K562 (cell line): ENCODE measurements at regions not wholly inside any gene's neighbourhood (a gene's known extent, or its start where the extent isn't known, plus 50 kb on each side); places are given as distances from the start of the nearest gene placed in this dataset.

Source experiments
- ATAC-seq: fragments of 200-7000 bp; cut with Tn5 transposase; 3 replicates; pipeline ENCODE4 v1.9.1; 2020; ENCODE audit warnings: moderate library complexity
- BruUV-seq: library from RNA; stranded (reverse); fragments of 400-500 nt; replicated peaks from 2 replicates; lab custom pipeline; 2021; lab: Mats Ljungman, UMichigan
- CTCF ChIA-PET: fragments of 300-600 bp; formaldehyde crosslinking; extraction: SDS; loops from one replicate; lab custom pipeline; 2021; ENCODE audit warnings: low intra/inter-chr PET ratio; lab: Yijun Ruan, JAX
- POLR2A ChIA-PET: fragments of 300-600, 350-650 bp; sonication (Branson Sonifier 250); formaldehyde crosslinking; extraction: SDS; loops from one replicate; lab custom pipeline; 2021; ENCODE audit warnings: antibody characterized with exemption, inconsistent platforms; lab: Yijun Ruan, JAX
- DNase-seq, 4 experiments: peaks; one replicate each; pipeline versions ENCODE4 v3.0.0 to v3.0.0-alpha.2; 2011 to 2018; ENCODE audit warnings: low spot score in 3 of 4, mixed read lengths in 3 of 4; ENCODE audit errors: extremely low read depth in 1 of 4
- FAIRE-seq: peaks from 2 replicates; lab custom pipeline; 2011; peaks lifted over from hg19 to GRCh38; lab: Jason Lieb, UNC
- H2AFZ ChIP-seq: 2 replicates; pipeline ENCODE4 v1.6.0; 2011; ENCODE audit warnings: low read depth, low read length, control low read depth, inconsistent platforms
- H3K27ac ChIP-seq: fragments of 200-600 bp; 3 replicates; pipeline ENCODE4 v1.8.0; 2011; ENCODE audit warnings: low read depth, mild to moderate bottlenecking, control low read depth, inconsistent platforms, low read length, moderate library complexity, mixed read lengths; ENCODE audit errors: extremely low read depth
- H3K27me3 ChIP-seq, 2 experiments: fragments of 300-600 bp in 1 of 2; 2 replicates in 1 of 2; 3 replicates in 1 of 2; pipeline versions ENCODE4 v1.6.0 to v1.8.0; 2011; ENCODE audit warnings: inconsistent platforms in 2 of 2, low read length in 2 of 2, mild to moderate bottlenecking in 1 of 2, mixed read lengths in 1 of 2, moderate library complexity in 1 of 2; ENCODE audit not compliant: control insufficient read depth in 2 of 2, insufficient read depth in 2 of 2
- H3K36me3 ChIP-seq: fragments of 300-600 bp; 3 replicates; pipeline ENCODE4 v1.8.0; 2011; ENCODE audit warnings: mild to moderate bottlenecking, low read length, inconsistent platforms; ENCODE audit not compliant: control insufficient read depth, insufficient read depth
- H3K4me1 ChIP-seq, 2 experiments: fragments of 200-600 bp in 1 of 2; replicated peaks in 1 of 2; 2 replicates in 1 of 2; 3 replicates in 1 of 2; pipeline versions ENCODE4 v1.5.1 to v1.8.0; 2011; ENCODE audit warnings: inconsistent platforms in 2 of 2, low read length in 2 of 2, mild to moderate bottlenecking in 1 of 2, mixed read lengths in 1 of 2, moderate library complexity in 1 of 2; ENCODE audit not compliant: control insufficient read depth in 2 of 2, insufficient read depth in 2 of 2
- H3K4me2 ChIP-seq: 2 replicates; pipeline ENCODE4 v1.6.1; 2011; ENCODE audit warnings: low read length, control low read depth, inconsistent platforms, mixed read lengths; ENCODE audit not compliant: insufficient read depth
- H3K4me3 ChIP-seq: fragments of 200-600 bp; sonication (generic), shearing (Covaris generic); 2 replicates; pipeline ENCODE4 v1.5.1; 2016; ENCODE audit warnings: control low read depth, inconsistent platforms
- H3K79me2 ChIP-seq: fragments of 200-600 bp; 3 replicates; pipeline ENCODE4 v1.8.0; 2011; ENCODE audit warnings: low read length, inconsistent platforms; ENCODE audit not compliant: control insufficient read depth, insufficient read depth
- H3K9ac ChIP-seq, 2 experiments: 2 replicates each; pipeline versions ENCODE4 v1.6.0 to v1.6.1; 2011; ENCODE audit warnings: low read depth in 2 of 2, low read length in 2 of 2, control low read depth in 1 of 2, inconsistent platforms in 1 of 2, mild to moderate bottlenecking in 1 of 2, mixed read lengths in 1 of 2; ENCODE audit not compliant: insufficient read depth in 1 of 2
- H3K9me1 ChIP-seq: one replicate; pipeline ENCODE4 v1.6.0; 2011; ENCODE audit warnings: inconsistent platforms, mild to moderate bottlenecking, low read length, moderate library complexity; ENCODE audit not compliant: control insufficient read depth, insufficient read depth
- H3K9me3 ChIP-seq: replicated peaks from 2 replicates; pipeline ENCODE4 v1.5.1; 2011; ENCODE audit warnings: low read depth, low read length, inconsistent platforms; ENCODE audit not compliant: control insufficient read depth, insufficient read depth
- H4K20me1 ChIP-seq: replicated peaks from 2 replicates; pipeline ENCODE4 v1.6.1; 2011; ENCODE audit warnings: low read length, inconsistent platforms, mixed read lengths; ENCODE audit not compliant: control insufficient read depth, insufficient read depth
- CTCF ChIP-seq, 3 experiments: IDR thresholded peaks in 2 of 3; conservative IDR thresholded peaks in 1 of 3; 2 replicates each; pipeline ENCODE4 v1.5.1; 2011 to 2012; ENCODE audit warnings: low read length in 3 of 3, mild to moderate bottlenecking in 3 of 3, control low read depth in 2 of 3, improper control_type of control experiment in 1 of 3, inconsistent platforms in 1 of 3, low read depth in 1 of 3, mixed read lengths in 1 of 3, moderate library complexity in 1 of 3; ENCODE audit not compliant: insufficient read depth in 2 of 3
- HNRNPH1 ChIP-seq: fragments of 200-400 bp; formaldehyde crosslinking; optimal IDR thresholded peaks from 2 replicates; pipeline ENCODE3; 2017; ENCODE audit warnings: low read depth, mild to moderate bottlenecking, low read length, moderate library complexity
- MBD2 ChIP-seq: sonication (generic); IDR thresholded peaks from 2 replicates; pipeline ENCODE4 v1.6.1; 2016; ENCODE audit warnings: low read depth, borderline replicate concordance
- NFIC ChIP-seq: fragments of 450-650 bp; IDR thresholded peaks from 2 replicates; pipeline ENCODE4 v1.6.1; 2017; ENCODE audit warnings: mild to moderate bottlenecking, inconsistent platforms
- STAT5A ChIP-seq: IDR thresholded peaks from 2 replicates; pipeline ENCODE4 v1.6.1; 2012; ENCODE audit warnings: low read length, inconsistent platforms, borderline replicate concordance
- WGBS: fragments of 100-300 bp; shearing (Covaris generic); methylation state at CpG from one replicate; pipeline ENCODE4 v1.1.6; 2016; ENCODE audit warnings: low coverage, mixed read lengths; ENCODE audit not compliant: insufficient coverage; ENCODE audit errors: missing lambda C conversion rate; 5-methylcytosine and 5-hydroxymethylcytosine counted together
- in situ Hi-C: fragments of 300-500 bp; cut with MboI; formaldehyde crosslinking; loops from 4 replicates; pipeline ENCODE4 v1.15.0; 2018; ENCODE audit warnings: inconsistent platforms, mixed read lengths
- intact Hi-C: fragments of 100-400 bp; cut with micrococcal nuclease; formaldehyde crosslinking; loops from 2 replicates; pipeline ENCODE4 v1.14.2; 2022

GRCh38 chr9:104301755-104302154 is 202.3 kb upstream of the OR13F1 start:
- CTCF ChIA-PET: no interaction called here
- H3K79me2 ChIP-seq: no peaks in the 10 kb centered on the region
- no peak overlapping the region for H3K4me2 ChIP-seq
- no peaks in the 10 kb centered on the region for H3K27me3 ChIP-seq
- in situ Hi-C loops (no loop called here), intact Hi-C loops (no loop called here)
- TF ChIP-seq NFIC: 0 out of 2 replicates have a peak, but pooled peaks have one; percentile 8
- no peak for TF ChIP-seq MBD2
- H3K9me1 ChIP-seq: no peaks in the 10 kb centered on the region
- H2AFZ ChIP-seq: no peak overlapping the region
- DNase-seq: no peak
- WGBS: 0% methylated on average over 2 of the region's 2 CpGs
- H3K4me3 ChIP-seq: no peak overlapping the region
- POLR2A ChIA-PET: no interaction called here
- H3K27ac ChIP-seq: no peak overlapping the region
- no peak for FAIRE-seq
- no peaks in the 10 kb centered on the region for H3K36me3 ChIP-seq
- ATAC-seq: no peak
- no peaks in the 10 kb centered on the region for H3K9me3 ChIP-seq
- no peaks in the 10 kb centered on the region for H4K20me1 ChIP-seq
- no TSS peak for BruUV-seq
- H3K4me1 ChIP-seq: no peaks in the 10 kb centered on the region
- H3K9ac ChIP-seq: no peak overlapping the region

- no peak overlapping the region for H2AFZ ChIP-seq
- FAIRE-seq (no peak), DNase-seq (no peak), ATAC-seq (no peak)
- no peak overlapping the region for H3K27ac ChIP-seq
- in situ Hi-C loops (no loop called here), intact Hi-C loops (no loop called here)
- no peaks in the 10 kb centered on the region for H3K36me3 ChIP-seq
- H3K4me1 ChIP-seq: no peaks in the 10 kb centered on the region
- H3K27me3 ChIP-seq: no peaks in the 10 kb centered on the region
- no peaks in the 10 kb centered on the region for H3K79me2 ChIP-seq
- 0% methylated on average over 4 of the region's 4 CpGs for WGBS
- no TSS peak for BruUV-seq
- TF ChIP-seq STAT5A (no peak), HNRNPH1 (no peak), CTCF (IDR thresholded peaks at IDR 0.05 in 2 of 3, conservative IDR thresholded peaks at IDR 0.05 in 1 of 3; ENCODE audit: insufficient read depth in 2 of 3, low read depth in 1 of 3, low read length in 3 of 3) (0 out of 6 replicates have a peak, but pooled peaks of 1 of the 3 experiments have one; percentile 12)
- H3K9me1 ChIP-seq: no peaks in the 10 kb centered on the region
- ChIA-PET POLR2A (no interaction called here), CTCF (no interaction called here)
- no peak overlapping the region for H3K9ac ChIP-seq
- H3K4me3 ChIP-seq: no peak overlapping the region
- H3K9me3 ChIP-seq: no peaks in the 10 kb centered on the region
- H4K20me1 ChIP-seq: no peaks in the 10 kb centered on the region
- H3K4me2 ChIP-seq: no peak overlapping the region
Measured at GRCh38 chr9:104302775-104303174, 201.3 kb upstream of the OR13F1 start.
